Glomerular endothelial cell (primary cell): ENCODE measurements at regions not wholly inside any gene's neighbourhood (a gene's known extent, or its start where the extent isn't known, plus 50 kb on each side); places are given as distances from the start of the nearest gene placed in this dataset.
"Not testable (repeated sequence)": the region's sequence is repeated elsewhere in the genome, so short reads cannot be mapped to it uniquely, and the experiment has no call there.

Source experiments
- DNase-seq: peaks from one replicate; pipeline ENCODE4 v3.0.0-alpha.2; 2011; ENCODE audit warnings: low read depth, low spot score; ENCODE audit errors: extremely low read depth

- no peak for DNase-seq
Observed at GRCh38 chr4:26228883-26229282, 91.9 kb upstream of the RBPJ start.

GRCh38 chr4:26229974-26230373, 90.8 kb upstream of the RBPJ start:
- no peak for DNase-seq

GRCh38 chr4:26233350-26233749, 87.5 kb upstream of the RBPJ start:
- DNase-seq, result no peak

GRCh38 chr4:26235500-26235899, 85.3 kb upstream of the RBPJ start:
- DNase-seq, result no peak

- no peak for DNase-seq
Observed at GRCh38 chr4:26237916-26238315, 82.9 kb upstream of the RBPJ start.

GRCh38 chr4:26238426-26238777, 82.4 kb upstream of the RBPJ start:
- DNase-seq, result no peak

- no peak for DNase-seq
Observed at GRCh38 chr4:26238778-26239679, 81.8 kb upstream of the RBPJ start.

- no peak for DNase-seq
Observed at GRCh38 chr4:26239801-26240200, 81.0 kb upstream of the RBPJ start.

GRCh38 chr4:26241179-26241578, 79.6 kb upstream of the RBPJ start:
- DNase-seq, result no peak

GRCh38 chr4:26242451-26242850, 78.4 kb upstream of the RBPJ start:
- no peak for DNase-seq

GRCh38 chr4:26244138-26244537, 76.7 kb upstream of the RBPJ start:
- not testable (repeated sequence) for DNase-seq

GRCh38 chr4:26248647-26249046, 72.2 kb upstream of the RBPJ start:
- DNase-seq, result no peak

GRCh38 chr4:26252349-26253025, 68.3 kb upstream of the RBPJ start:
- DNase-seq, result no peak

- no peak for DNase-seq
Observed at GRCh38 chr4:26253968-26254367, 66.8 kb upstream of the RBPJ start.

- DNase-seq, result no peak
Observed at GRCh38 chr4:26255989-26256388, 64.8 kb upstream of the RBPJ start.

GRCh38 chr4:26257444-26257843, 63.4 kb upstream of the RBPJ start:
- not testable (repeated sequence) for DNase-seq

- no peak for DNase-seq
Observed at GRCh38 chr4:26257850-26258249, 63.0 kb upstream of the RBPJ start.

GRCh38 chr4:26260571-26260970, 60.2 kb upstream of the RBPJ start:
- no peak for DNase-seq

GRCh38 chr4:26261405-26261804, 59.4 kb upstream of the RBPJ start:
- no peak for DNase-seq

GRCh38 chr4:26263165-26263564, 57.6 kb upstream of the RBPJ start:
- DNase-seq, result no peak

- no peak for DNase-seq
Observed at GRCh38 chr4:26264109-26264508, 56.7 kb upstream of the RBPJ start.

GRCh38 chr4:26267087-26267486, 53.7 kb upstream of the RBPJ start:
- no peak for DNase-seq
